ENCODE measurements at regions not wholly inside any gene's neighbourhood (a gene's known extent, or its start where the extent isn't known, plus 50 kb on each side); places are given as distances from the start of the nearest gene placed in this dataset.
A peak's percentile ranks its signal among the peaks of the same experiment; 100 is the strongest.
"Not testable (repeated sequence)": the region's sequence is repeated elsewhere in the genome, so short reads cannot be mapped to it uniquely, and the experiment has no call there.

- ChIA-PET POLR2A (ENCODE audit: low non-redundant PET) (no interaction called here), CTCF (interaction anchor here (0.6 to 2.3 kb wide), 10 partner anchors 154 to 1968 kb away, joined by 3 to 14 read pairs (median 4); no protein-coding TSS in a partner anchor)
- no peak for DNase-seq (ENCODE audit: low spot score)
- H3K27ac ChIP-seq: no peak overlapping the region
- TF ChIP-seq, protein P1, sequence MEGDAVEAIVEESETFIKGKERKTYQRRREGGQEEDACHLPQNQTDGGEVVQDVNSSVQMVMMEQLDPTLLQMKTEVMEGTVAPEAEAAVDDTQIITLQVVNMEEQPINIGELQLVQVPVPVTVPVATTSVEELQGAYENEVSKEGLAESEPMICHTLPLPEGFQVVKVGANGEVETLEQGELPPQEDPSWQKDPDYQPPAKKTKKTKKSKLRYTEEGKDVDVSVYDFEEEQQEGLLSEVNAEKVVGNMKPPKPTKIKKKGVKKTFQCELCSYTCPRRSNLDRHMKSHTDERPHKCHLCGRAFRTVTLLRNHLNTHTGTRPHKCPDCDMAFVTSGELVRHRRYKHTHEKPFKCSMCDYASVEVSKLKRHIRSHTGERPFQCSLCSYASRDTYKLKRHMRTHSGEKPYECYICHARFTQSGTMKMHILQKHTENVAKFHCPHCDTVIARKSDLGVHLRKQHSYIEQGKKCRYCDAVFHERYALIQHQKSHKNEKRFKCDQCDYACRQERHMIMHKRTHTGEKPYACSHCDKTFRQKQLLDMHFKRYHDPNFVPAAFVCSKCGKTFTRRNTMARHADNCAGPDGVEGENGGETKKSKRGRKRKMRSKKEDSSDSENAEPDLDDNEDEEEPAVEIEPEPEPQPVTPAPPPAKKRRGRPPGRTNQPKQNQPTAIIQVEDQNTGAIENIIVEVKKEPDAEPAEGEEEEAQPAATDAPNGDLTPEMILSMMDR (conservative IDR thresholded peaks at IDR 0.05; ENCODE audit: low read depth): no peak
Observed at GRCh38 chr5:53169933-53170332, 60.4 kb upstream of the MOCS2 start.

DNA sequence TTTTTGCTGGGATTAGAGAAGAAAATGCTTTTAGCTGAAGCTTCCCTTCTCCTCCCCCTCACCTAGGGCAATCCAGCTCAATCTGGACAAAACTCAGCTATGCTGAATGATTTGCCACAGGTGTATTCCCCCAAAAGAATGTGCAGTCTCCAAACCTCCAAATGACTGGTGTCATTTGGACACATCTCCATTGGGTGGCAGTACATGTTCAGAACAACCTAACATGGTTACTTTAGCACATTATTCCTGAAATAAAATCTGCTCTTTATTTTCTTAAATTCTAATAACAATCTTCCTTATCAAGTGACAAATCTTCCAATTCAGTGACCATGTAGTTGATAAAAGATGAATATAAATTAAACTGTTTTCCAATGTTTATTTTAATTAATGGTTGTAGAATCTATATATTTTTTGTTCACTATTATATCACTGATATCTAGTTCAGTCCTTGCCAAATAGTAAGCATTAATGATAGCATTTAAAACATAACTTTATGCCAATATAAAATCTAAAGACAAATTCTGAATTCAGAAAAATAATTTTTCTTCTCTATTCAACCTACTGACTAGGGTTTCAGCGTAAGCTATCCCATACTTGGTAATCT lies 61.3 kb upstream of the MOCS2 start:
- POLR2A ChIA-PET (ENCODE audit: low non-redundant PET): no interaction called here
- CTCF ChIA-PET: interaction anchor here (0.5 to 2.3 kb wide), 19 partner anchors 55 to 1967 kb away, joined by 3 to 14 read pairs (median 3); no protein-coding TSS in a partner anchor
- DNase-seq (ENCODE audit: low spot score): peak; percentile 73
- H3K27ac ChIP-seq: no peak overlapping the region
- TF ChIP-seq, protein P1 (conservative IDR thresholded peaks at IDR 0.05; ENCODE audit: low read depth): peak; percentile 90

DNA sequence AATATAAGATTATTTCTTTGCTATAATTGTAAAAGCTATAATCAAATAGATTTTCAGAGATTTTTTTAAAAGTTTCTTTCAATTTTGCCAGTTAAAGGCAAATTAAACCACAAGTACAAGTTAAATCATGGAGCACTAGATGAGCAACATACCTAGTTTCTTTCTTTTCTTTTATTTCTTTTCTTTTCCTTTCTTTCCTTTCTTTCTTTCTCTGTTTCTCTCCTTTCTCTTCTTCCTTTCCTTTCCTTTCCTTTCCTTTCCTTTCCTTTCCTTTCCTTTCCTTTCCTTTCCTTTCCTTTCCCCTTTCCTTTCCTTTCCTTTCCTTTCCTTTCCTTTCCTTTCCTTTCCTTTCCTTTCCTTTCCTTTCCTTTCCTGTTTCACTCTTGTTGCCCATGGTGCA lies 62.5 kb upstream of the MOCS2 start:
- CTCF ChIA-PET: interaction anchor here (0.6 to 2.3 kb wide), 4 partner anchors 20 to 259 kb away, joined by 3 to 14 read pairs (median 4); no protein-coding TSS in a partner anchor
- H3K27ac ChIP-seq; DNase-seq (ENCODE audit: low spot score); POLR2A ChIA-PET (ENCODE audit: low non-redundant PET): not testable (repeated sequence)

DNA sequence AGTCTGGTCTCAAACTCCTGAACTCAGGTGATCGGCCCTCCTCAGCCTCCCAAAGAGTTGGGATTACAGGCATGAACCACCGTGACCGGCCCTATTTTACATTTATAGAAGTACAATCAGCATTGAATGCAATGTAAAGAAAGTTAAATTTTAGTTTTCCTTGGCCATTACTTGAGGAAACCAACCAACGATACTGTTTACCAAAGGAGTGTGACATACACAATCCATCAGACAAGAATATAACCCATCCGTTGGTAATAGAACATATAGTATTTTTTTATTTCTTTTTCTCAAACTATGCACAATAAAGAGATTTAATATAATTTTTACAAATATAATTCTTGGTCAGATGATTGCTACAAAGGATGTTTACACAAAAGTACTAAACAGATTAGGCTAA lies 63.1 kb upstream of the MOCS2 start:
- TF ChIP-seq, protein P1 (conservative IDR thresholded peaks at IDR 0.05; ENCODE audit: low read depth): no peak
- no peak for DNase-seq (ENCODE audit: low spot score)
- H3K27ac ChIP-seq: no peak overlapping the region
- ChIA-PET POLR2A (ENCODE audit: low non-redundant PET) (no interaction called here), CTCF (interaction anchor here (1.2 kb wide), 1 partner anchor 19 kb away, joined by 3 read pairs; no protein-coding TSS in a partner anchor)

DNA sequence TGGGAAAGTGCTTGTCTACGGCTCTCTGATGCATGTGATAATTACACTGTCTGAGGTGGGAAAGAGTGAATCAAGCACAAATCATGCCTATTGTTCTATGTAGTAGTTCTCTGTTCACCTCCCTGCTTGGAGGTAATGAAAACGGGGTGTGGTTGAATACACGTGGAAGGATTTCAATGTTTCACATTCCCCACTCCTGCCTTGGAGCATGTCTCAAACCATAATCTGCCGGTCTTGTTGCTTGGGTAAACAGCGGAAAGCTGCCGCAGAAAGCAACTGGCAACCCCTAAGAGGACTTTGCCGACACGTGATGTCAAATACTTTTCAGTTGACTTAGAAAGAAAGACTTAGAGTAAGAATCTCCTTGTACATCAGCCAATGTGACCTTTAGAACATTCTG lies 63.5 kb upstream of the MOCS2 start:
- peak; percentile 13 for DNase-seq (ENCODE audit: low spot score)
- POLR2A ChIA-PET (ENCODE audit: low non-redundant PET): no interaction called here
- CTCF ChIA-PET: interaction anchor here (0.6 kb wide), 1 partner anchor 57 kb away, joined by 4 read pairs; no protein-coding TSS in a partner anchor
- H3K27ac ChIP-seq: no peak overlapping the region
- TF ChIP-seq, protein P1 (conservative IDR thresholded peaks at IDR 0.05; ENCODE audit: low read depth): no peak

DNA sequence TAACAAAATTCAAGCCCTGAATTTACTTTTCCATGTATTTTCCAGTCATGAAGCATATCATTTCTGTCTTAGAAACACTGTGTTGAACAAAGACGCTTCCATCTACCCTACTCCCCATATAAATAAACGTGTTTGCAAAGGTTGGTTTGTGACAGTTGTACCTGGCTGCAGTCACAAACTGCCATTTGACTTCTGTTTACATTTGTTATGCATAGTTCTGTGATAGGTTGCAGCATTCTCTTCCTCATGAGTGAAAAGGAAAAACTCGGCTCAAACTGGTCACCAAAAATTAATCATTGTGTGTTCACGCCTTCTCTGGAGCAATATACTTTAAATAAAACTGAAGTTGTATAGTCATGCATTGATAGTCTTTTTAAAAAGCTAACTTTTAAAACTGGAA lies 69.3 kb upstream of the MOCS2 start:
- no peak for DNase-seq (ENCODE audit: low spot score)
- POLR2A ChIA-PET (ENCODE audit: low non-redundant PET): no interaction called here
- CTCF ChIA-PET: interaction anchor here (0.5 kb wide), 1 partner anchor 893 kb away, joined by 3 read pairs; no protein-coding TSS in a partner anchor
- no peak overlapping the region for H3K27ac ChIP-seq
- TF ChIP-seq, protein P1 (conservative IDR thresholded peaks at IDR 0.05; ENCODE audit: low read depth): no peak

DNA sequence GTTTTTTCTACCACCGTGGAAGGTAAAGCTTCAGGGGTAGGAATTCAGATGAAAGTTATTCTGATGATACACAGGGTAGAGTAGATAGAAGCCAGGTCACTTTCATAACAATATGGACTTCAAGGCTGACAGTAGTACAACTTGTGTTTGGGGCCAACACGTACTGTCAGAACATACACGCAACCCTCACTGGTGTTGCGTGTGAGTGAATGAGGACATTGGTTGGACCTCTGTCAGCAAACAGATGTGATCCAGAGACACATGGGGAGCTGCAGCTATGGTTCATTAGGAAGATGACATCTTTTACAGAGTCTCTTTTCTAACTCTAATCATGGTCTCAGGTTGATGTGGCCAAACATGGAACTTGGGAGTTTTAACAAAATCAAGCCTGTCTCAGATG lies 70.1 kb upstream of the MOCS2 start:
- no peak for DNase-seq (ENCODE audit: low spot score)
- ChIA-PET POLR2A (ENCODE audit: low non-redundant PET) (no interaction called here), CTCF (no interaction called here)
- TF ChIP-seq, protein P1 (conservative IDR thresholded peaks at IDR 0.05; ENCODE audit: low read depth): no peak
- H3K27ac ChIP-seq: no peak overlapping the region
